HFFc6 (cell line): ENCODE measurements at regions not wholly inside any gene's neighbourhood (a gene's known extent, or its start where the extent isn't known, plus 50 kb on each side); places are given as distances from the start of the nearest gene placed in this dataset.

ENCODE experiments used
- DNase-seq: peaks from one replicate; pipeline ENCODE4 v3.0.0-alpha.2; 2018
- H3K27ac Mint-ChIP-seq: 2 replicates; pipeline ENCODE4 v1.8.0; 2020; ENCODE audit warnings: mild to moderate bottlenecking, mixed read lengths
- H3K27me3 Mint-ChIP-seq: 2 replicates; pipeline ENCODE4 v1.8.0; 2021; ENCODE audit warnings: mild to moderate bottlenecking, moderate library complexity, mixed read lengths; ENCODE audit not compliant: insufficient read depth
- H3K36me3 Mint-ChIP-seq: 2 replicates; pipeline ENCODE4 v1.8.0; 2021; ENCODE audit warnings: low read depth, mixed read lengths
- H3K4me1 Mint-ChIP-seq: 2 replicates; pipeline ENCODE4 v1.8.0; 2020; ENCODE audit warnings: low read depth, mixed read lengths
- H3K4me3 Mint-ChIP-seq: 2 replicates; pipeline ENCODE4 v1.8.0; 2020; ENCODE audit warnings: mild to moderate bottlenecking, moderate library complexity, mixed read lengths
- H3K9me3 Mint-ChIP-seq: 2 replicates; pipeline ENCODE4 v1.8.0; 2020; ENCODE audit warnings: mild to moderate bottlenecking, mixed read lengths
- TF ChIP-seq, protein P1 (sequence below): fragments of 200-600 bp; sonication (generic); IDR thresholded peaks from 2 replicates; pipeline ENCODE4 v1.5.0; 2021; ENCODE audit warnings: antibody characterized with exemption, mild to moderate bottlenecking

DNA sequence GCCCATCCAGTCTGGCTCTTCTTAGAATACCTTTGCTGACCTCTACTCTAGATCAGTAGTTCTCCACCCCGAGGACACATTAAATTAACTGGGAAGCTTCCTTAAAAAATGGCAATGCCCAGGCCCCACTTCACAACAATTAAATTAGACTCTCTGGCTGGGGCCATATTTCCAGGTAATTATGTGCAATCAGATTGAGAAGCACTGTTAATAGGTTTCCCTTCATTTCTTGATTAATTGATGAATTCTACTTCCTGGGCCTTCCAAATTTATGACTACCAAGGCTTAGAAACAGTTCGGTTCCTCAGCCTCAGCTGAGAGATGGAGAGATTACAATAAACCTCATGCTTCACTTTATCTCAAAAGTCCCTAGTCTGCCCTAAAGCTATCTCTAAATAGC is 71.7 kb upstream of the LIMCH1 start:
- Mint-ChIP-seq H3K36me3 (peaks cover 7% of the 10 kb centered on the region; the same call in 1 of the 2 replicates), H3K27me3 (peaks cover 10% of the 10 kb centered on the region), H3K4me1 (peaks cover 76% of the 10 kb centered on the region; the same call in 1 of the 2 replicates), H3K4me3 (no peak overlapping the region; the same call in 1 of the 2 replicates), H3K27ac (no peak overlapping the region), H3K9me3 (no peaks in the 10 kb centered on the region)
- no peak for DNase-seq
- TF ChIP-seq, protein P1, sequence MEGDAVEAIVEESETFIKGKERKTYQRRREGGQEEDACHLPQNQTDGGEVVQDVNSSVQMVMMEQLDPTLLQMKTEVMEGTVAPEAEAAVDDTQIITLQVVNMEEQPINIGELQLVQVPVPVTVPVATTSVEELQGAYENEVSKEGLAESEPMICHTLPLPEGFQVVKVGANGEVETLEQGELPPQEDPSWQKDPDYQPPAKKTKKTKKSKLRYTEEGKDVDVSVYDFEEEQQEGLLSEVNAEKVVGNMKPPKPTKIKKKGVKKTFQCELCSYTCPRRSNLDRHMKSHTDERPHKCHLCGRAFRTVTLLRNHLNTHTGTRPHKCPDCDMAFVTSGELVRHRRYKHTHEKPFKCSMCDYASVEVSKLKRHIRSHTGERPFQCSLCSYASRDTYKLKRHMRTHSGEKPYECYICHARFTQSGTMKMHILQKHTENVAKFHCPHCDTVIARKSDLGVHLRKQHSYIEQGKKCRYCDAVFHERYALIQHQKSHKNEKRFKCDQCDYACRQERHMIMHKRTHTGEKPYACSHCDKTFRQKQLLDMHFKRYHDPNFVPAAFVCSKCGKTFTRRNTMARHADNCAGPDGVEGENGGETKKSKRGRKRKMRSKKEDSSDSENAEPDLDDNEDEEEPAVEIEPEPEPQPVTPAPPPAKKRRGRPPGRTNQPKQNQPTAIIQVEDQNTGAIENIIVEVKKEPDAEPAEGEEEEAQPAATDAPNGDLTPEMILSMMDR: no peak

DNA sequence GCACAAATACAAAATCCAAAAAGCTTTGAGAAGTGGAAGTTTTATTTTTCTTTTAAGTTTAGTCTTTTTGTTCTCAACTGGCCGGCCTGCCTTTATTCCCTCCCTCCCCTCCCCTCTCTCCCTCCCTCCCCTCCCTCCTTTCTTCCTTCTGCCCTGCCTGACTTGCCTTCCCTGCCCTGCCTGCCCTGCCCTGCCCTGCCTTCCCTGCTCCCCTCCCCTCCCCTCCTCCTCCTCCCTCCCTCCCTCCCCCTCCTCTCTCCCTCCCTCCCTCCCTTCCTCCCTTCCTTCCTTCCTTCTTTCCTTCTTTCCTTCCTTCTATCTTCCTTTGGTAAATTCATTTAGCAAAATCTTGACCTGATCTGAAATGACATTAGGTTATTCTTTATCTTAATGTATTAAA is 69.8 kb upstream of the LIMCH1 start:
- Mint-ChIP-seq H3K4me1 (peaks cover 80% of the 10 kb centered on the region; the same call in 1 of the 2 replicates), H3K4me3 (no peak overlapping the region), H3K36me3 (peaks cover 7% of the 10 kb centered on the region; the same call in 1 of the 2 replicates), H3K27me3 (peaks cover 13% of the 10 kb centered on the region), H3K27ac (no peak overlapping the region), H3K9me3 (no peaks in the 10 kb centered on the region)
- TF ChIP-seq, protein P1: no peak
- no peak for DNase-seq

DNA sequence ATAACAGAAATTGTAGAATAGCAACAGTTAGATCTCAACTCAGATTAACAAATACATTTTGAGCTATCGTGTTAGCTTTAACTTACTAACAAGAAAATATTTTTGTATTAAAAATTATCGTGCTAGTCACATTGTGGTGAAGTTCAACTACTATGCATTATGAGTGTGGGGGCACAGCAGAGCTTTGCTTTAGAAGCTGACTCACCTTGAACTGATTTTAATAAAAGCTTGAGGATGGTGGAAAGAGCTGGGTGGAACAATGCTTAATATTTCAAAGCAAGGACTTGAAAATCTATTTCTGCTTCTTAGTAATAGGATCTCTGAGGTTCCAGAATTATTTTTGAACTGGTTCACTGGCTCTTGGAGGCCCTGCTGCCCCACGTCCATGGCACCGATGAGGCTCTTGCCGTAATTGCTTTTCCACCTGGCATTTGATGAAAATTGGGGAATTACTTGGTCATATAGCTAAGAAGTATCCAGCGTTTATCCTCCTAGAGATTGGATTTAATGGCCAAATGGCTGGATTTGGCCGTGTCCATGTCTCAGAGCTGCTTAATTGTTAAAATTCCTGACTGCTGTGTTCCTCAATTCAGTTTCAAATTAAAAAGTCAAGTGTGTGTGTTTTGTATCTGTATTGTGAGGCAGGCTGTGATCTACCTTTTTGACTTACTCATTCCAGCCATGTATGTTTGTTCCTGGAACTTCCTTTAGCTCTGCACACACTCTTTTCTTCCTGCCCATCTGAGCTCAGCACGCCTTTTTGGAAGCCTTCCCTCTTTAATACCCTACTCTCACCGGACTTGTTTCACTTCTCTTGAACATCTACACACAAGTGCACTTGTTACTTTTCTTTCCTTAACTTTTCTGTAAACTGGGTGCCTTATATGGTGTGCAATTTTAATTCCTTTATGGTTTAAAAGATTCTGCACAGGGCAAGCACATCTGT is 66.6 kb upstream of the LIMCH1 start:
- H3K9me3 Mint-ChIP-seq: no peaks in the 10 kb centered on the region
- peaks cover 75% of the 10 kb centered on the region; the same call in 1 of the 2 replicates for H3K4me1 Mint-ChIP-seq
- H3K27me3 Mint-ChIP-seq: peaks cover 7% of the 10 kb centered on the region; the same call in 1 of the 2 replicates
- DNase-seq: no peak
- peak overlapping the region; percentile 58; the same call in 1 of the 2 replicates for H3K4me3 Mint-ChIP-seq
- TF ChIP-seq, protein P1: no peak
- H3K36me3 Mint-ChIP-seq: peaks cover 7% of the 10 kb centered on the region; the same call in 1 of the 2 replicates
- peak overlapping the region; percentile 57; the same call in 1 of the 2 replicates for H3K27ac Mint-ChIP-seq

DNA sequence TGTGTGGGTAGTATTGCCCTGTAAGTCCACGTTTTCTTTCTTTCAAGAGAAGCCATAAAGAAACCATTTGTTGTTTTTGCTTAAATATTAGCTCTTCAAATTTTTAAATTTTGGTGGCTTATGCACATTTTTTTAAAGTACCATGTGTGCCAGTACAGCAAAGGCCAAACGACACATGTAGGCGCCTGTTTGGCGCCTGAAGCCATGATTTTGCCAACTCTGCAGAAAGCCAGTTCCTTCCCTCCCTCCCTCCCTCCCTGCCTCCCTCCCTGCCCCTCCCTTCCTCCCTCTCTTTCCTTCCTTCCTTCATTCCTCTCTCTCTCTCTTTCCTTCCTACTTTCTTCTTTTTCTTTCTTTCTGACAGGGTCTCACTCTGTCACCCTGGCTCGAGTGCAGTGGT is 65.9 kb upstream of the LIMCH1 start:
- peak overlapping the region; percentile 57; the same call in 1 of the 2 replicates for H3K27ac Mint-ChIP-seq
- peaks cover 68% of the 10 kb centered on the region; the same call in 1 of the 2 replicates for H3K4me1 Mint-ChIP-seq
- H3K36me3 Mint-ChIP-seq: peaks cover 7% of the 10 kb centered on the region; the same call in 1 of the 2 replicates

DNA sequence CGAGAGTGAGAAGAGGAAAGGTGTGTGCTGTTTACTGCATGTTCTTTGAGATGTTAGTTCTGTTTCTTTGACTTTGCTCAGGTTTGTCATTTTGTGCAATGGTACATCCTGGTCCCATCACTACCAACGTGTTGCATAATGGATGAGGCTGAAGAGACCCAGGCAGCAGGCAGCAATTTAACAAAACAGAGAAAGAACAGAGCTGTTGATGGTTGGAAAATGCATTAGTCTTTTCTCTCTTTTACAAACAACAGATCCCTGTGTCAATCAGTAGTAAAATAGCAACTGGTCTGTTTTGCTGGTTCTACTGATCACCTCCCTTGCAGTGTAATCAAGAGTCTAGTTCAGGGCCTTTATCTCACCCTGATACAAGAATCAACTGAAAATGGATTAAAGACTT is 64.8 kb upstream of the LIMCH1 start:
- Mint-ChIP-seq H3K27ac (no peak overlapping the region), H3K36me3 (peaks cover 7% of the 10 kb centered on the region; the same call in 1 of the 2 replicates), H3K27me3 (peaks cover 9% of the 10 kb centered on the region), H3K9me3 (no peaks in the 10 kb centered on the region), H3K4me1 (peaks cover 64% of the 10 kb centered on the region; the same call in 1 of the 2 replicates), H3K4me3 (no peak overlapping the region)
- TF ChIP-seq, protein P1: no peak
- no peak for DNase-seq

More for the DNA sequence above, 65.9 kb upstream of the LIMCH1 start:
- H3K9me3 Mint-ChIP-seq: no peaks in the 10 kb centered on the region
- peak overlapping the region; percentile 58; the same call in 1 of the 2 replicates for H3K4me3 Mint-ChIP-seq
- TF ChIP-seq, protein P1: no peak
- H3K27me3 Mint-ChIP-seq: peaks cover 7% of the 10 kb centered on the region; the same call in 1 of the 2 replicates
- DNase-seq: no peak
